ENCODE measurements at regions not wholly inside any gene's neighbourhood (a gene's known extent, or its start where the extent isn't known, plus 50 kb on each side); places are given as distances from the start of the nearest gene placed in this dataset.
A peak's percentile ranks its signal among the peaks of the same experiment; 100 is the strongest.
"Not testable (repeated sequence)": the region's sequence is repeated elsewhere in the genome, so short reads cannot be mapped to it uniquely, and the experiment has no call there.

DNA sequence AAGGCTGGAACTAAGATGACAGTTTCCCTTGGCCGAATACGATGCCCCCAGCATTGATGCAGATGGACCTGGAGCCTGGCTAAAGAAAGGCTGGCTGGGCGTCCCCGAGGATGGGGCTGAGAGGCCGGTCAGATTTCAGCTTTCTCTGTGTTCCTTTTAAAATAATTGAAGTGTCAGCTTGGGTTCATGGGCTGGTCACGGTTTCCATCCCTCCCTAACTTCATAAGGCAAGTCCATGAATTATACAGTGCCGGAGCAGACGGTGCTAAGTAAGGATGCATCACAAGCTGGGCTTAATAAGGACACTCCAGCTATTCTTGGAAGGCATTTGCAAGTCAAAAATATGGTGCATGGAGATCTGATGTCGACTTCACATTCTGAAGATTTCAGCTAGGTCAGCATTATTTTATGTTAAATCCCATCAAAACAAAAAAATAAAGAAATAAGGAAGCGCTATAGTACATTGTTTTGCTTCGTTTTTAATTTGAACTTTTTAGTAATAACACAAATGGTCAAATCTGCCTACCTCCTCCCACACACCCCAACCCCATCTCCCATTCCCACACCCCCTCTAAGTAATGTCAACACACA, 220.8 kb downstream of the RPLP1 start:
- ATAC-seq (no peak), DNase-seq (ENCODE audit: low spot score) (no peak)
- intact Hi-C loops (cut with DNase I): no loop called here

GRCh38 chr15:69675731-69676130, 223.1 kb downstream of the RPLP1 start:
- DNase-seq (ENCODE audit: low spot score): no peak
- intact Hi-C loops (cut with DNase I): no loop called here
- no peak for ATAC-seq

- intact Hi-C loops (cut with DNase I): no loop called here
- DNase-seq (ENCODE audit: low spot score): no peak
- ATAC-seq: no peak
Measured at GRCh38 chr15:69677403-69677802, 224.8 kb downstream of the RPLP1 start.

- ATAC-seq (no peak), DNase-seq (ENCODE audit: low spot score) (no peak)
- intact Hi-C loops (cut with DNase I): no loop called here
Measured at GRCh38 chr15:69679623-69680228, 227.1 kb downstream of the RPLP1 start.

DNA sequence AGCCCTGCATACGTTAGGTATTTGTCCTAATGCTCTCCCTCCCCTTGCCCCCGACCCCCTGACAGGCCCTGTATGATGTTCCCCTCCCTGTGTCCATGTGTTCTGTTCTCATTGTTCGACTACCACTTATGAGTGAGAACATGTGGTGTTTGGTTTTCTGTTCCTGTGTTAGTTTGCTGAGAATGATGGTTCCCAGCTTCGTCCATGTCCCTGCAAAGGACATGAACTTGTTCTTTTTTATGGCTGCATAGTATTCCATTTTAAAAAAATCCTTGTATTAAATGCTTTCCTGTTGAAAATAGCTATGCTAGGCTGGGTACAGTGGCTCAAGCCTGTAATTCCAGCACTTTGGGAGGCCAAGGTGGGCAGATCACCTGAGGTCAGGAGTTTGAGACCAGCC, 232.2 kb downstream of the RPLP1 start:
- intact Hi-C loops (cut with DNase I); ATAC-seq; DNase-seq (ENCODE audit: low spot score): not testable (repeated sequence)

GRCh38 chr15:69685512-69686452, 233.2 kb downstream of the RPLP1 start:
- ATAC-seq (no peak), DNase-seq (ENCODE audit: low spot score) (no peak)
- intact Hi-C loops (cut with DNase I): no loop called here

DNA sequence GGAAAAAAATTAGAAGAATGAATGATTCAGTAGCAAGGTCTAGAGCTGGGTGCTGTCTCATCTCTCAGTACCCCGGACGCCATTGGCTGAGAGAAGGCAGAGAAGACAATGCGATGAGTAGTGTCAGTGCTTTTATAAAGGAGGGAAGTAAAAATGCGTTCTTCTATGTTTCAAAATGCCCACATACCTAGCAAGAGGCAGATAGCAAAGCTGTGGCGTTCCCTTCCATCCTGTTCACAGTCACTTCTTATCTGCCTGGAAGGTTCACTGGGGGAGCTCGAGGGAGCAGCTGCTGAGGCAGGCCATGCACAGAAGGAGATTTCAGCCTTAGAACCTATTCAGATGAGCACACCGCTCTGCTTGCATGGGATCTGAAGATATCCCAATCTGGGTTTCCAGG, 234.0 kb downstream of the RPLP1 start:
- intact Hi-C loops (cut with DNase I): no loop called here
- ATAC-seq (no peak), DNase-seq (ENCODE audit: low spot score) (no peak)

- intact Hi-C loops (cut with DNase I): no loop called here
- no peak for ATAC-seq
- DNase-seq (ENCODE audit: low spot score): no peak
Measured at GRCh38 chr15:69689133-69689532, 236.5 kb downstream of the RPLP1 start.

- DNase-seq (ENCODE audit: low spot score) (no peak), ATAC-seq (no peak)
- intact Hi-C loops (cut with DNase I): no loop called here
Measured at GRCh38 chr15:69691307-69692015, 238.8 kb downstream of the RPLP1 start.

DNA sequence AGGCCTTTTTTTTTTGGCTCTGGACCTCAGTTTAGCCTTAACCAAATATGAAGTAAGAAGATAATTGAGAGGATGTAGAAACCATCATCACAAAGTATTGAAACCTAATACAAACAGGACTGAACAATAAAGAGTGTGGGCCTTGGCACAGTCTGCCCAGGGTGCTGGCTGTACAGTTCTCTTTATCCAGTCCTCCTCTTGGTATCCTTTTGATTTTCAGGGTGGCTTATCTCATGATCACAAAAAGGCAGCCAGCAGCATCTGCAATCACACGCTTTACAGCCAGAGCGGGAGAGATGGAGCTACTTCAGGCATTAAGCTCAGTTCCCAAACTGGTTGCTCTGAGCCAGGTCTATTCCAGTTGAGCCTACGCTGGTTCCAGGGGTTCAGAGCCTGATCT, 239.7 kb downstream of the RPLP1 start:
- ATAC-seq (no peak), DNase-seq (ENCODE audit: low spot score) (no peak)
- intact Hi-C loops (cut with DNase I): no loop called here

- ATAC-seq (no peak), DNase-seq (ENCODE audit: low spot score) (no peak)
- intact Hi-C loops (cut with DNase I): no loop called here
Measured at GRCh38 chr15:69693059-69693458, 240.4 kb downstream of the RPLP1 start.

DNA sequence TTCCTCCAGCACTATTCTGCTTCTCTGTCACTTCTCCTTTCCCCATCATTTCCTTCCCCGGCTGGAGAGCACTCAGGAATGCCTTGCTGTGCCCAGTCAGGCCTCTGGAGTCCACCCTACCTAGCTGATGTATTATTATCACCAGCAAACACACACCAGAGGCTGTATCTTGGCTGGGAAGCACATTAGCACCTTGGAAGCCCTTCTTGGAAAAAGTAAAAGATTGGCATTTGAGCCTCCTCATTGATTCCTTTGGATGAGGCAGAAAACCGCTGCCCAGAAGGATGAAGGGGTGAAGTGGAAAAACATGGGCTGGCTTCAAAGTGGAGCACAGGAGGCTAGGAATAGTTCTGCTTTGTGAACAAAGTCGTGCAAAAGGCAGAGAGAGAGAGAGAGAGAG, 244.3 kb downstream of the RPLP1 start:
- ATAC-seq (no peak), DNase-seq (ENCODE audit: low spot score) (no peak)
- intact Hi-C loops (cut with DNase I): no loop called here

DNA sequence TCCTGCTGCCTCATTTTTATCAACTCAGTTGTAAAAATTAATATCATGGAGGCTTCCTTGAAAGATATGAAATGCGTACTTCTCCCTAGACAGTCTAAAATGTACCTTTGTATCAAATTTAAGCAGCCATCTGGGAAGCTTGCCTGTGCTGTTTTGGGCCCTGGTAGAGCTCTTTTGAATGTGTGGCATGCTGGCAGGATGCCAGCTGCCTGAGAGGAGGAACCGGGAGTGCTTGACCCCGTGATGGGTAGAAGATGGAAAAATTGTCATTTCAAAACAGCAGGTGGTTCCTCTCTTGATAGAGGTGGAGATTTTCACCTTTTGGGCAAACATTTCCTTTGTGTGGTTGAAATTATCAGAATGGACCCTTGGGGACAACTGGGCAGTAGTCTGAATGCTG, 245.3 kb downstream of the RPLP1 start:
- intact Hi-C loops (cut with DNase I): no loop called here
- DNase-seq (ENCODE audit: low spot score): no peak
- ATAC-seq: peak; percentile 44

DNA sequence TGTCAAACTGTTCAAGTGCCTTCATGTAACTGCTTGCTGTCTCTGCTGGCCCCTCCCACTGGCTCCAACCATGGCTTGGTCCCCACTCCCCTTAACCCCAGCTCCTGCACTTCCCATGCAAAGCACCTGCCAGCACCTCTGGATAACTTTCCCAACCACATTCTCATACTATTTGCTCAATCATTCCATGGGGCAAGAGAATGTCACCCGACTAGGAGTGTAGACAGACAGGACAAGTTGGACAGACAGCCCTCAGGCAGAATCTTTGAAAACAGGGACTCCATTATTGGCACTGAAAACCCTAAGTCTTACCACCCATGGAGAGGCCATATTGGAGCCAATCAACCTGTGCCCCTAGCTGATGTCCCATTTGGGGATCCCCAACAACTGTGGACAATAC, 246.5 kb downstream of the RPLP1 start:
- ATAC-seq (no peak), DNase-seq (ENCODE audit: low spot score) (no peak)

DNA sequence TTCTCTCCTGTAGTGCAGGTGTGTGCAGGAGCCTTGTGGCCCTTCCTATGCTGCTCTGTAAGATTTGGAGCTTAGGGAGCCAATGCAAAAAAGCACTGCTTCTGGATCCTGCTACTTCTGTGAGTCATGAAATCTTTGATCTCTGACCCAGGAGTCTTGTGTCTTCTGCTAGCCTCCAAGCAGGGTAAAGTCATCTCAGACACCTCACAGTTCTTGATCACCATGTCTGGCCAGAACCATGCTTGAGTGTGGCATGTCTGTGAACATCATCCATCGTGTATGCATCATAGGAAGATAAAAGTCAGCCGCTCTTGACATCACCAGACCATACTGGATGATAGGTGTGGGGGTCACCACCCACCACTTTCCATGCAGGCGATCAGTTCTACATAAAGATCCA, 247.8 kb downstream of the RPLP1 start:
- intact Hi-C loops (cut with DNase I): no loop called here
- no peak for ATAC-seq
- DNase-seq (ENCODE audit: low spot score): no peak

More for the DNA sequence above, 246.5 kb downstream of the RPLP1 start:
- intact Hi-C loops (cut with DNase I): no loop called here

GRCh38 chr15:69701198-69701597, 248.6 kb downstream of the RPLP1 start:
- intact Hi-C loops (cut with DNase I): no loop called here
- no peak for ATAC-seq
- no peak for DNase-seq (ENCODE audit: low spot score)

- no peak for ATAC-seq
- intact Hi-C loops (cut with DNase I): no loop called here
Measured at GRCh38 chr15:69703532-69704187, 251.0 kb downstream of the RPLP1 start.

GRCh38 chr15:69704229-69704628, 251.6 kb downstream of the RPLP1 start:
- DNase-seq (ENCODE audit: low spot score): no peak
- intact Hi-C loops (cut with DNase I): no loop called here
- no peak for ATAC-seq

More at GRCh38 chr15:69703532-69704187, 251.0 kb downstream of the RPLP1 start:
- DNase-seq (ENCODE audit: low spot score): no peak

GRCh38 chr15:69704700-69705099, 252.1 kb downstream of the RPLP1 start:
- ATAC-seq (no peak), DNase-seq (ENCODE audit: low spot score) (no peak)
- intact Hi-C loops (cut with DNase I): no loop called here

All from sciatic nerve (tissue), 2 donors.